ENCODE measurements at regions not wholly inside any gene's neighbourhood (a gene's known extent, or its start where the extent isn't known, plus 50 kb on each side); places are given as distances from the start of the nearest gene placed in this dataset.

- Histone ChIP-seq H3K36me3 (ENCODE audit: control insufficient read depth, insufficient read depth, low read length) (no peaks in the 10 kb centered on the region), H3K9me3 (ENCODE audit: control insufficient read depth, insufficient read depth, low read length) (no peaks in the 10 kb centered on the region), H3K27ac (ENCODE audit: low read length) (no peak overlapping the region), H3K4me3 (ENCODE audit: low read length) (no peak overlapping the region), H3K4me1 (ENCODE audit: control insufficient read depth, insufficient read depth, low read length) (no peaks in the 10 kb centered on the region), H3K27me3 (ENCODE audit: control insufficient read depth, insufficient read depth, low read length) (no peaks in the 10 kb centered on the region)
- H3K36me3 Mint-ChIP-seq, result no peaks in the 10 kb centered on the region
- no peaks in the 10 kb centered on the region for H3K27me3 Mint-ChIP-seq (ENCODE audit: low read depth in 2 of 2)
- no peak for TF ChIP-seq CTCF (IDR thresholded peaks at IDR 0.05)
- peaks cover 0 to 2% of the 10 kb centered on the region in 2 donors for H3K9me3 Mint-ChIP-seq
- intact Hi-C loops (cut with micrococcal nuclease), result no loop called here
- no peak overlapping the region for H3K4me3 Mint-ChIP-seq
- 83% methylated on average over 9 of the region's 9 CpGs for WGBS (ENCODE audit: insufficient coverage)
- ATAC-seq (no peak), DNase-seq (no peak)
- no peaks in the 10 kb centered on the region for H3K4me1 Mint-ChIP-seq
- H3K27ac Mint-ChIP-seq, result no peak overlapping the region
Observed at GRCh38 chr5:173727839-173728778, 111.7 kb upstream of the BOD1 start.

- no peak overlapping the region for H3K4me3 Mint-ChIP-seq
Observed at GRCh38 chr5:173729079-173729765, 112.8 kb upstream of the BOD1 start.

GRCh38 chr5:173730632-173731298 is 114.3 kb upstream of the BOD1 start:
- intact Hi-C loops (cut with micrococcal nuclease), result no loop called here
- H3K9me3 Mint-ChIP-seq, result no peaks in the 10 kb centered on the region
- Histone ChIP-seq H3K36me3 (ENCODE audit: control insufficient read depth, insufficient read depth, low read length) (no peaks in the 10 kb centered on the region), H3K27me3 (ENCODE audit: control insufficient read depth, insufficient read depth, low read length) (no peaks in the 10 kb centered on the region), H3K4me3 (ENCODE audit: low read length) (no peak overlapping the region), H3K4me1 (ENCODE audit: control insufficient read depth, insufficient read depth, low read length) (peaks cover 9% of the 10 kb centered on the region), H3K27ac (ENCODE audit: low read length) (no peak overlapping the region), H3K9me3 (ENCODE audit: control insufficient read depth, insufficient read depth, low read length) (no peaks in the 10 kb centered on the region)
- DNase-seq (no peak), ATAC-seq (no peak)
- no peak for TF ChIP-seq CTCF (IDR thresholded peaks at IDR 0.05)
- H3K4me3 Mint-ChIP-seq, result no peak overlapping the region
- H3K36me3 Mint-ChIP-seq, result no peaks in the 10 kb centered on the region
- H3K27ac Mint-ChIP-seq, result no peak overlapping the region
- no peaks in the 10 kb centered on the region for H3K4me1 Mint-ChIP-seq
- H3K27me3 Mint-ChIP-seq (ENCODE audit: low read depth in 2 of 2), result no peaks in the 10 kb centered on the region
- WGBS (ENCODE audit: insufficient coverage), result 89% methylated on average over 14 of the region's 14 CpGs

More at GRCh38 chr5:173729079-173729765, 112.8 kb upstream of the BOD1 start:
- Mint-ChIP-seq H3K9me3 (peaks cover 0 to 2% of the 10 kb centered on the region in 2 donors), H3K36me3 (no peaks in the 10 kb centered on the region), H3K27me3 (ENCODE audit: low read depth in 2 of 2) (no peaks in the 10 kb centered on the region), H3K27ac (no peak overlapping the region), H3K4me1 (no peaks in the 10 kb centered on the region)
- no peak for ATAC-seq
- no peak overlapping the region for H3K4me3 ChIP-seq (ENCODE audit: low read length)
- intact Hi-C loops (cut with micrococcal nuclease), result no loop called here
- DNase-seq, result no peak
- no peaks in the 10 kb centered on the region for H3K9me3 ChIP-seq (ENCODE audit: control insufficient read depth, insufficient read depth, low read length)
- 67% methylated on average over 8 of the region's 10 CpGs for WGBS (ENCODE audit: insufficient coverage)
- no peaks in the 10 kb centered on the region for H3K36me3 ChIP-seq (ENCODE audit: control insufficient read depth, insufficient read depth, low read length)
- TF ChIP-seq CTCF (IDR thresholded peaks at IDR 0.05), result no peak
- H3K27me3 ChIP-seq (ENCODE audit: control insufficient read depth, insufficient read depth, low read length), result no peaks in the 10 kb centered on the region
- H3K4me1 ChIP-seq (ENCODE audit: control insufficient read depth, insufficient read depth, low read length), result peaks cover 5% of the 10 kb centered on the region
- H3K27ac ChIP-seq (ENCODE audit: low read length), result no peak overlapping the region
